ENCODE measurements at regions not wholly inside any gene's neighbourhood (a gene's known extent, or its start where the extent isn't known, plus 50 kb on each side); places are given as distances from the start of the nearest gene placed in this dataset.

GRCh38 chr9:21549251-21549765 lies 67.2 kb upstream of the IFNE start:
- TF ChIP-seq RXRA (IDR thresholded peaks at IDR 0.05), result no peak
- TF ChIP-seq, protein P1, sequence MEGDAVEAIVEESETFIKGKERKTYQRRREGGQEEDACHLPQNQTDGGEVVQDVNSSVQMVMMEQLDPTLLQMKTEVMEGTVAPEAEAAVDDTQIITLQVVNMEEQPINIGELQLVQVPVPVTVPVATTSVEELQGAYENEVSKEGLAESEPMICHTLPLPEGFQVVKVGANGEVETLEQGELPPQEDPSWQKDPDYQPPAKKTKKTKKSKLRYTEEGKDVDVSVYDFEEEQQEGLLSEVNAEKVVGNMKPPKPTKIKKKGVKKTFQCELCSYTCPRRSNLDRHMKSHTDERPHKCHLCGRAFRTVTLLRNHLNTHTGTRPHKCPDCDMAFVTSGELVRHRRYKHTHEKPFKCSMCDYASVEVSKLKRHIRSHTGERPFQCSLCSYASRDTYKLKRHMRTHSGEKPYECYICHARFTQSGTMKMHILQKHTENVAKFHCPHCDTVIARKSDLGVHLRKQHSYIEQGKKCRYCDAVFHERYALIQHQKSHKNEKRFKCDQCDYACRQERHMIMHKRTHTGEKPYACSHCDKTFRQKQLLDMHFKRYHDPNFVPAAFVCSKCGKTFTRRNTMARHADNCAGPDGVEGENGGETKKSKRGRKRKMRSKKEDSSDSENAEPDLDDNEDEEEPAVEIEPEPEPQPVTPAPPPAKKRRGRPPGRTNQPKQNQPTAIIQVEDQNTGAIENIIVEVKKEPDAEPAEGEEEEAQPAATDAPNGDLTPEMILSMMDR (IDR thresholded peaks at IDR 0.05; ENCODE audit: low read depth, low read length, missing input control), result no peak
- Histone ChIP-seq H3K4me1 (ENCODE audit: control insufficient read depth in 4 of 4, insufficient read depth in 4 of 4, low read length in 3 of 4) (no peaks in the 10 kb centered on the region), H3K36me3 (ENCODE audit: control insufficient read depth in 4 of 4, insufficient read depth in 3 of 4, low read depth in 1 of 4, low read length in 3 of 4) (no peaks in the 10 kb centered on the region), H3K27me3 (ENCODE audit: control insufficient read depth in 4 of 4, insufficient read depth in 4 of 4, low read length in 3 of 4) (peaks cover 0 to 7% (median 0%) of the 10 kb centered on the region in 4 donors), H3K4me3 (ENCODE audit: low read depth in 1 of 3, low read length in 3 of 3) (no peak overlapping the region), H3K9ac (ENCODE audit: low read depth in 1 of 2, low read length in 2 of 2) (no peak overlapping the region), H3K9me3 (ENCODE audit: control insufficient read depth in 4 of 4, low read length in 3 of 4) (no peaks in the 10 kb centered on the region), H3K27ac (ENCODE audit: low read depth in 1 of 2, low read length in 2 of 2) (no peak overlapping the region)
- no peak for DNase-seq (ENCODE audit: low spot score)
- 62% methylated on average over 9 of the region's 9 CpGs for WGBS

DNA sequence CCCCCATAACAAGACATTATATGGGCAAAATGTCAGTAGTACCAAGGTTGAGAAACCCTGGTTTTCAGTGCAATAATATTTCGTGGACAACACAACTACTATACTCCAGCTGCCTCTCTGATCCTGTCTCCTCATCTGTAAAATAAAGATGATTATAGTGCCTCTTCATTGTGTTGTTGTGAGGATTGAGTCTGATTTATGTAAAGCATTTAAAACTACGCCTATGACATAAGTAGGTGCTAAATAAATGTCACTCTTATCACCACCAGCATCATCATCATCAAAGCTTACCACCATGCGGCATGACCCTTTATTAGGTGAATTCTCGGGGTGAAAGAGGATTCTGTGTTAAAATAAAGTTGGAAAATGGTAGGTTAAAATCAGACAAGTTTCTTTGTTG lies 67.8 kb upstream of the IFNE start:
- Histone ChIP-seq H3K36me3 (ENCODE audit: control insufficient read depth in 4 of 4, insufficient read depth in 3 of 4, low read depth in 1 of 4, low read length in 3 of 4) (no peaks in the 10 kb centered on the region), H3K27ac (ENCODE audit: low read depth in 1 of 2, low read length in 2 of 2) (no peak overlapping the region), H3K9me3 (ENCODE audit: control insufficient read depth in 4 of 4, low read length in 3 of 4) (no peaks in the 10 kb centered on the region), H3K4me1 (ENCODE audit: control insufficient read depth in 4 of 4, insufficient read depth in 4 of 4, low read length in 3 of 4) (no peaks in the 10 kb centered on the region), H3K9ac (ENCODE audit: low read depth in 1 of 2, low read length in 2 of 2) (no peak overlapping the region), H3K4me3 (ENCODE audit: low read depth in 1 of 3, low read length in 3 of 3) (no peak overlapping the region), H3K27me3 (ENCODE audit: control insufficient read depth in 4 of 4, insufficient read depth in 4 of 4, low read length in 3 of 4) (peaks cover 0 to 7% (median 0%) of the 10 kb centered on the region in 4 donors)
- TF ChIP-seq, protein P2, sequence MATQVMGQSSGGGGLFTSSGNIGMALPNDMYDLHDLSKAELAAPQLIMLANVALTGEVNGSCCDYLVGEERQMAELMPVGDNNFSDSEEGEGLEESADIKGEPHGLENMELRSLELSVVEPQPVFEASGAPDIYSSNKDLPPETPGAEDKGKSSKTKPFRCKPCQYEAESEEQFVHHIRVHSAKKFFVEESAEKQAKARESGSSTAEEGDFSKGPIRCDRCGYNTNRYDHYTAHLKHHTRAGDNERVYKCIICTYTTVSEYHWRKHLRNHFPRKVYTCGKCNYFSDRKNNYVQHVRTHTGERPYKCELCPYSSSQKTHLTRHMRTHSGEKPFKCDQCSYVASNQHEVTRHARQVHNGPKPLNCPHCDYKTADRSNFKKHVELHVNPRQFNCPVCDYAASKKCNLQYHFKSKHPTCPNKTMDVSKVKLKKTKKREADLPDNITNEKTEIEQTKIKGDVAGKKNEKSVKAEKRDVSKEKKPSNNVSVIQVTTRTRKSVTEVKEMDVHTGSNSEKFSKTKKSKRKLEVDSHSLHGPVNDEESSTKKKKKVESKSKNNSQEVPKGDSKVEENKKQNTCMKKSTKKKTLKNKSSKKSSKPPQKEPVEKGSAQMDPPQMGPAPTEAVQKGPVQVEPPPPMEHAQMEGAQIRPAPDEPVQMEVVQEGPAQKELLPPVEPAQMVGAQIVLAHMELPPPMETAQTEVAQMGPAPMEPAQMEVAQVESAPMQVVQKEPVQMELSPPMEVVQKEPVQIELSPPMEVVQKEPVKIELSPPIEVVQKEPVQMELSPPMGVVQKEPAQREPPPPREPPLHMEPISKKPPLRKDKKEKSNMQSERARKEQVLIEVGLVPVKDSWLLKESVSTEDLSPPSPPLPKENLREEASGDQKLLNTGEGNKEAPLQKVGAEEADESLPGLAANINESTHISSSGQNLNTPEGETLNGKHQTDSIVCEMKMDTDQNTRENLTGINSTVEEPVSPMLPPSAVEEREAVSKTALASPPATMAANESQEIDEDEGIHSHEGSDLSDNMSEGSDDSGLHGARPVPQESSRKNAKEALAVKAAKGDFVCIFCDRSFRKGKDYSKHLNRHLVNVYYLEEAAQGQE (IDR thresholded peaks at IDR 0.05), result no peak
- TF ChIP-seq GABPA (IDR thresholded peaks at IDR 0.05 in 1 of 2, conservative IDR thresholded peaks at IDR 0.05 in 1 of 2), result no peak
- TF ChIP-seq NR2F2 (IDR thresholded peaks at IDR 0.05), result no peak
- TF ChIP-seq JUND (IDR thresholded peaks at IDR 0.05), result no peak
- no peak for TF ChIP-seq RXRA (IDR thresholded peaks at IDR 0.05)
- TF ChIP-seq MAX (IDR thresholded peaks at IDR 0.05), result no peak
- TF ChIP-seq, protein P1 (IDR thresholded peaks at IDR 0.05; ENCODE audit: low read depth, low read length, missing input control), result no peak
- no peak for TF ChIP-seq HNF4A (conservative IDR thresholded peaks at IDR 0.05)
- no peak for TF ChIP-seq TAF1 (conservative IDR thresholded peaks at IDR 0.05)
- no peak for TF ChIP-seq ATF3 (IDR thresholded peaks at IDR 0.05)
- no peak for TF ChIP-seq FOXA2 (IDR thresholded peaks at IDR 0.05)
- DNase-seq (ENCODE audit: low spot score), result no peak
- 68% methylated on average over 4 of the region's 4 CpGs for WGBS

Measured in liver (tissue), 8 donors.